Common myeloid progenitor, CD34-positive (primary cell): ENCODE measurements at regions not wholly inside any gene's neighbourhood (a gene's known extent, or its start where the extent isn't known, plus 50 kb on each side); places are given as distances from the start of the nearest gene placed in this dataset.

Experiments used
- CTCF ChIA-PET: fragments of 350-600 bp; sonication (Branson Sonifier 250); formaldehyde crosslinking; loops from one replicate; lab custom pipeline; 2021; ENCODE audit warnings: antibody characterized with exemption; lab: Charles Lee
- POLR2A ChIA-PET: fragments of 350-600 bp; sonication (Branson Sonifier 250); formaldehyde crosslinking; loops from one replicate; lab custom pipeline; 2021; ENCODE audit warnings: antibody characterized with exemption; lab: Charles Lee
- DNase-seq, 3 donors: peaks; one replicate each; pipeline versions ENCODE4 v3.0.0 to v3.0.0-alpha.2; 2013
- H3K27ac ChIP-seq, 2 experiments: 1 replicate in 1 of 2; 2 replicates in 1 of 2; pipeline ENCODE4 v1.7.0; 2013; ENCODE audit warnings: inconsistent platforms in 2 of 2, low read length in 2 of 2, mild to moderate bottlenecking in 2 of 2, low read depth in 1 of 2, moderate library complexity in 1 of 2; ENCODE audit not compliant: severe bottlenecking in 2 of 2, insufficient read depth in 1 of 2, poor library complexity in 1 of 2
- H3K27me3 ChIP-seq, 5 experiments: replicated peaks in 2 of 5; 1 replicate in 3 of 5; 2 replicates in 2 of 5; pipeline versions ENCODE4 v1.6.1 to v1.7.0; 2013; ENCODE audit warnings: low read length in 4 of 5, mild to moderate bottlenecking in 2 of 5, moderate library complexity in 2 of 5, inconsistent platforms in 1 of 5; ENCODE audit not compliant: insufficient read depth in 5 of 5, control insufficient read depth in 4 of 5
- H3K36me3 ChIP-seq, 4 experiments: 1 replicate in 2 of 4; 2 replicates in 2 of 4; pipeline versions ENCODE4 v1.6.1 to v1.7.0; 2013; ENCODE audit warnings: low read length in 3 of 4, control low read depth in 1 of 4, mild to moderate bottlenecking in 1 of 4; ENCODE audit not compliant: control insufficient read depth in 4 of 4, insufficient read depth in 4 of 4
- H3K4me1 ChIP-seq, 4 experiments: 1 replicate in 3 of 4; 2 replicates in 1 of 4; pipeline versions ENCODE4 v1.6.1 to v1.7.1; 2013; ENCODE audit warnings: low read length in 3 of 4, mild to moderate bottlenecking in 3 of 4, control low read depth in 1 of 4, inconsistent platforms in 1 of 4, moderate library complexity in 1 of 4; ENCODE audit not compliant: control insufficient read depth in 4 of 4, insufficient read depth in 4 of 4; ENCODE audit errors: control extremely low read depth in 1 of 4
- H3K4me3 ChIP-seq, 7 experiments: 1 replicate in 4 of 7; 2 replicates in 3 of 7; pipeline versions ENCODE4 v1.5.1 to v1.7.0; 2013; ENCODE audit warnings: mild to moderate bottlenecking in 7 of 7, low read length in 6 of 7, moderate library complexity in 6 of 7, inconsistent platforms in 2 of 7, low read depth in 2 of 7, control low read depth in 1 of 7; ENCODE audit not compliant: insufficient read depth in 4 of 7, control insufficient read depth in 1 of 7; ENCODE audit errors: extremely low read depth in 1 of 7
- H3K9me3 ChIP-seq, 5 experiments: 1 replicate in 4 of 5; 2 replicates in 1 of 5; pipeline versions ENCODE4 v1.6.1 to v1.7.1; 2013; ENCODE audit warnings: low read length in 4 of 5, mild to moderate bottlenecking in 2 of 5, inconsistent platforms in 1 of 5, low read depth in 1 of 5, moderate library complexity in 1 of 5; ENCODE audit not compliant: control insufficient read depth in 4 of 5, insufficient read depth in 2 of 5; ENCODE audit errors: control extremely low read depth in 1 of 5
- WGBS: methylation state at CpG from one replicate; pipeline ENCODE4 v1.1.5; 2013; ENCODE audit not compliant: insufficient coverage; 5-methylcytosine and 5-hydroxymethylcytosine counted together

DNA sequence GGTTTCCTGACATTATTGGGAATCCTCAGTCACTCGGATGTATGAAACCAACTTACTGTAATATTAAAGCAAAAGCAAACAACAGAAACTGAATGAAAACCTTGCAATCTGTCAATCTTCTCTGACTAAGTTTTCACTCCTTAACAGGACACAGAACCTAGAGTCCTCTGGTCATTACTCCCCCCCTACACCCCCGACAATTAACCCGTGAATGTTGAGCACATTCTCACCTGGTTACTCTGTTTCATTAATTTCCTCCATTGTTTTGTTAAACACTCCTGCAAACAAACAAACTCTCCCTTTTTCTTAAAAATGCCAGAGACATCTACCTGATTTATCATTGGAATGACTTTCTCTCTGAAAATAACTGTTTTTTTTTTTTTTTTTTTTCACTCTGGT is 469.0 kb upstream of the PRKX start:
- POLR2A ChIA-PET, result no interaction called here
- H3K27me3 ChIP-seq, result no peaks in the 10 kb centered on the region
- no peaks in the 10 kb centered on the region for H3K4me1 ChIP-seq
- no peaks in the 10 kb centered on the region for H3K9me3 ChIP-seq
- H3K36me3 ChIP-seq, result no peaks in the 10 kb centered on the region
- CTCF ChIA-PET, result no interaction called here
- no peak overlapping the region for H3K27ac ChIP-seq
- H3K4me3 ChIP-seq, result no peak overlapping the region
- WGBS, result 82% methylated on average over 3 of the region's 3 CpGs
- no peak for DNase-seq

DNA sequence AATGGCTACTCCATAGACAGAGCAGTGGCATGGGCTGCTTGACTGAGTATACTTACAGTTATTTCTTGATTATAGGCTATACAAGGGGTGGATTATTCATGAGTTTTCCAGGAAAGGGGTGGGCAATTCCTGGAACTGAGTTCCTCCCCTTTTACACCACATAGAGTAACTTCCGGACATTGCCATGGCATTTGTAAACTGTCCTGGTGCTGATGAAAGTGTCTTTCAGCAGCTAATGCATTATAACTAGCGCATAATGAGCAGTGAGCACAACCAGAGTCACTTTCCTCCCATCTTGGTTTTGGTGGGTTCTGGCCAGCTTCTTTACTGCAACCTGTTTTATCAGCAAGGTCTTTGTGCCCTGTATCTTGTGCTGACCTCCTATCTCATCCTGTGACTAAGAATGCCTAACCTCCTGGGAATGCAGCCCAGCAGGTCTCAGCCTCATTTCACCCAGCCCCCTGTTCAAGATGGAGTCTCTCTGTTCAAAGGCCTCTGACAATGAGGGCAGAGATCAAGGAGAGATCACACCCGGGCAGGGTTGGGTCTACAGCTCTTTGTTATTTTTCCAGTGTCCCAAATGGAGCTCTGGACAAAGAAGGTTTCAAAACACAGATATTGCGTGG is 468.4 kb upstream of the PRKX start:
- Histone ChIP-seq H3K27me3 (no peaks in the 10 kb centered on the region), H3K27ac (no peak overlapping the region), H3K4me1 (no peaks in the 10 kb centered on the region), H3K4me3 (no peak overlapping the region), H3K36me3 (no peaks in the 10 kb centered on the region), H3K9me3 (no peaks in the 10 kb centered on the region)
- CTCF ChIA-PET, result no interaction called here
- no peak for DNase-seq
- POLR2A ChIA-PET, result no interaction called here
- 88% methylated on average over 4 of the region's 4 CpGs for WGBS

DNA sequence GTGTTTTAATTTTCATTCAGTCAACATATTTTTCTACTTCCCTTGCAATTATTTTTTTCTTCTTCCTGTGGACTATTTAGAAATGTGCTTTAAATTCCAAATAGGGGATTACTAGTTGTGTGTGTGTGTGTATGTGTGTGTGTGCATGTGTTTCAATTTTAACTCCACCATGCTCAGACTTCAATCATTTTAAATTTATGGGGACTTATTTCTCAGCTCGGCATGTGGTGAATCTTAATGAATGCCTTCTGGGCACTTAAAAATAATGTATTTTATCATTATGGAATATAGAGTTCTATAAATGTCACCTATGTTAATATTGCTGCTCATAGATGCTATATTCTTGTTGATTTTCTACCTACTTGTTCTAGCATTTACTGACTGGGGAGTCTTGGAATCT is 465.6 kb upstream of the PRKX start:
- CTCF ChIA-PET, result no interaction called here
- H3K27ac ChIP-seq, result no peak overlapping the region
- H3K36me3 ChIP-seq, result no peaks in the 10 kb centered on the region
- H3K9me3 ChIP-seq, result no peaks in the 10 kb centered on the region
- H3K4me3 ChIP-seq, result no peak overlapping the region
- no CpG with 5 or more reads among the region's 1 CpG for WGBS
- no peak for DNase-seq
- POLR2A ChIA-PET, result no interaction called here
- H3K4me1 ChIP-seq, result no peaks in the 10 kb centered on the region
- no peaks in the 10 kb centered on the region for H3K27me3 ChIP-seq

- Histone ChIP-seq H3K36me3 (no peaks in the 10 kb centered on the region), H3K27me3 (no peaks in the 10 kb centered on the region), H3K4me1 (no peaks in the 10 kb centered on the region), H3K9me3 (peaks cover 0 to 2% (median 0%) of the 10 kb centered on the region in 5 experiments), H3K4me3 (no peak overlapping the region), H3K27ac (no peak overlapping the region)
- no peak for DNase-seq
- ChIA-PET POLR2A (no interaction called here), CTCF (no interaction called here)
- WGBS, result no CpG with 5 or more reads among the region's 3 CpGs
These were observed 461.8 kb upstream of the PRKX start for GRCh38 chrX:4175221-4175620.

DNA sequence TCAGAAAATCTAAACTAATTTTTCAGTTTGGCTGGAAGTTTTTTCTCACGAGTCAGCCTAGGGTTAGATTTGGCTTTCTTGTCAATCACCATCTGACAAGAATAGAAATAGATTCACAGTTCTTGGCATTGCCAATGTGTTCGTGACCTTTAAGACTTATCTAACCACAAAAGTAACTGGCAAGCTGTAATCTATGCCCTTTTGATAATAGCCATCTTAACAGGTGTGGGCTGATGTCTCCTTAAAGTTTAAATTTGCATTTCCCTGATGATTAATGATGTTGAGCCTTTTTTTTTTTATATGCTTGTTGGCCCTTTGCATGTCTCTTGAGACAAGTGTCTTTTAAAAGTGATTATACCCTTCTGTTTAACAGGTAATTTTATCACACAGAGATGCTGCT is 460.3 kb upstream of the PRKX start:
- POLR2A ChIA-PET, result no interaction called here
- WGBS, result 100% methylated on average over 1 of the region's 2 CpGs

GRCh38 chrX:4151798-4152197 is 438.3 kb upstream of the PRKX start:
- ChIA-PET CTCF (no interaction called here), POLR2A (no interaction called here)
- no peak for DNase-seq
- H3K4me3 ChIP-seq, result no peak overlapping the region
- no peak overlapping the region for H3K27ac ChIP-seq
- no peaks in the 10 kb centered on the region for H3K9me3 ChIP-seq
- H3K27me3 ChIP-seq, result no peaks in the 10 kb centered on the region
- H3K4me1 ChIP-seq, result no peaks in the 10 kb centered on the region
- WGBS, result 67% methylated on average over 1 of the region's 4 CpGs
- H3K36me3 ChIP-seq, result no peaks in the 10 kb centered on the region

More for the DNA sequence above, 460.3 kb upstream of the PRKX start:
- DNase-seq, result no peak
- H3K36me3 ChIP-seq, result no peaks in the 10 kb centered on the region
- H3K9me3 ChIP-seq, result peaks cover 0 to 2% (median 0%) of the 10 kb centered on the region in 5 experiments
- H3K4me3 ChIP-seq, result no peak overlapping the region
- H3K27me3 ChIP-seq, result no peaks in the 10 kb centered on the region
- no peak overlapping the region for H3K27ac ChIP-seq
- CTCF ChIA-PET, result no interaction called here
- H3K4me1 ChIP-seq, result no peaks in the 10 kb centered on the region

DNA sequence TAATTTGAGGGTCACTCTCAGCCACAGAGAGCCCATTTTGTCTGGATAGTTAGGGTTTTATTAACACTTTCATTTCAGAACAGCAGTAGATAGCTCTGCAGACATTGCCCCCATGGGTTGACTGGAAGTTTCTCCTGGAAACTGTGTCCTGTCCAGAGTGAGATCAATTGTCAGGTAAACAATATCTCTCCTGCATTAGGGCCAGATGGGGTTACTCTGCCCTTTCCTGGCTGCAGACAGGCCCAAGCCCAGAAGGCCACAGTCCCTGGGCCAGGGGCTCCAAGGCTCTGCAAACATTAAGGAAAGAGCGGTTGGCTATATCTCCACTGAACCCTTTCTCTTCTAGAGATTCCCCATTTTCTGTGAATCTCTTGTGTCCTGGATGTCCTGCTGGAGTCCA is 436.8 kb upstream of the PRKX start:
- Histone ChIP-seq H3K4me1 (no peaks in the 10 kb centered on the region), H3K27me3 (no peaks in the 10 kb centered on the region), H3K36me3 (no peaks in the 10 kb centered on the region), H3K4me3 (no peak overlapping the region), H3K27ac (no peak overlapping the region), H3K9me3 (no peaks in the 10 kb centered on the region)
- CTCF ChIA-PET, result no interaction called here
- no peak for DNase-seq
- POLR2A ChIA-PET, result no interaction called here
- 100% methylated on average over 1 of the region's 1 CpG for WGBS
